ENCODE measurements at regions not wholly inside any gene's neighbourhood (a gene's known extent, or its start where the extent isn't known, plus 50 kb on each side); places are given as distances from the start of the nearest gene placed in this dataset.

- TF ChIP-seq CTCF (IDR thresholded peaks at IDR 0.05), result no peak
- TF ChIP-seq POLR2A (IDR thresholded peaks at IDR 0.05), result no peak
Observed at GRCh38 chr6:120489941-120490340, 844.3 kb downstream of the TBC1D32 start.

Measured in Peyer's patch (tissue), 4 donors.